SK-N-SH (cell line): ENCODE measurements at regions not wholly inside any gene's neighbourhood (a gene's known extent, or its start where the extent isn't known, plus 50 kb on each side); places are given as distances from the start of the nearest gene placed in this dataset.

ENCODE experiments used
- CTCF ChIA-PET: fragments of 300-600, 350-600 bp; formaldehyde crosslinking; extraction: SDS; loops from one replicate; lab custom pipeline; 2021; lab: Yijun Ruan, JAX
- POLR2A ChIA-PET: fragments of 350-600 bp; sonication (Branson Sonifier 250); formaldehyde crosslinking; extraction: SDS; loops from one replicate; lab custom pipeline; 2020; ENCODE audit warnings: antibody characterized with exemption, inconsistent platforms; lab: Yijun Ruan, JAX
- DNase-seq: peaks from one replicate; pipeline ENCODE4 v3.0.0; 2012
- H2AFZ ChIP-seq: fragments of 200-600 bp; sonication (generic); 2 replicates; pipeline ENCODE4 v1.8.1; 2016; ENCODE audit warnings: antibody characterized with exemption, mild to moderate bottlenecking, low read depth
- H3F3A ChIP-seq: fragments of 200-600 bp; sonication (generic); replicated peaks from 2 replicates; pipeline ENCODE3; 2016; ENCODE audit warnings: antibody characterized with exemption, mild to moderate bottlenecking; ENCODE audit not compliant: insufficient read depth
- H3K27ac ChIP-seq, 2 experiments: fragments of 200-500 bp in 1 of 2; fragments of 200-600 bp in 1 of 2; sonication (Bioruptor generic) in 1 of 2; sonication (generic), shearing (Covaris generic) in 1 of 2; 2 replicates each; pipeline versions ENCODE4 v1.5.1 to v1.6.1; 2014 to 2016; ENCODE audit warnings: low read depth in 2 of 2, inconsistent platforms in 1 of 2, low read length in 1 of 2, mild to moderate bottlenecking in 1 of 2, mixed read lengths in 1 of 2
- H3K27me3 ChIP-seq: fragments of 200-600 bp; sonication (generic), shearing (Covaris generic); 2 replicates; pipeline ENCODE4 v1.6.1; 2016; ENCODE audit warnings: mixed run types; ENCODE audit not compliant: insufficient read depth
- H3K36me3 ChIP-seq, 2 experiments: fragments of 200-500 bp in 1 of 2; fragments of 200-600 bp in 1 of 2; sonication (Bioruptor generic) in 1 of 2; sonication (generic) in 1 of 2; replicated peaks in 1 of 2; 2 replicates each; pipeline versions ENCODE3 to v1.5.1; 2014 to 2016; ENCODE audit warnings: low read length in 1 of 2, mild to moderate bottlenecking in 1 of 2; ENCODE audit not compliant: insufficient read depth in 2 of 2, control insufficient read depth in 1 of 2
- H3K4me1 ChIP-seq, 2 experiments: fragments of 200-500 bp in 1 of 2; fragments of 200-600 bp in 1 of 2; sonication (Bioruptor generic) in 1 of 2; sonication (generic), shearing (Covaris generic) in 1 of 2; 2 replicates each; pipeline versions ENCODE4 v1.5.1 to v1.6.1; 2014 to 2016; ENCODE audit warnings: low read depth in 1 of 2, low read length in 1 of 2, mixed run types in 1 of 2; ENCODE audit not compliant: insufficient read depth in 2 of 2, control insufficient read depth in 1 of 2
- H3K4me2 ChIP-seq: fragments of 200-600 bp; sonication (generic), shearing (Covaris generic); 2 replicates; pipeline ENCODE4 v1.6.1; 2017; ENCODE audit warnings: mixed run types
- H3K4me3 ChIP-seq, 2 experiments: fragments of 200-500 bp in 1 of 2; fragments of 200-600 bp in 1 of 2; sonication (Bioruptor generic) in 1 of 2; sonication (generic), shearing (Covaris generic) in 1 of 2; 2 replicates each; pipeline versions ENCODE4 v1.5.1 to v1.8.1; 2014 to 2016; ENCODE audit warnings: low read depth in 2 of 2, inconsistent platforms in 1 of 2, low read length in 1 of 2, mild to moderate bottlenecking in 1 of 2, mixed read lengths in 1 of 2, moderate library complexity in 1 of 2
- H3K79me2 ChIP-seq: fragments of 200-600 bp; sonication (generic); 2 replicates; pipeline ENCODE4 v1.8.1; 2017; ENCODE audit warnings: mild to moderate bottlenecking; ENCODE audit not compliant: insufficient read depth
- H3K9ac ChIP-seq: fragments of 200-600 bp; sonication (generic); 2 replicates; pipeline ENCODE4 v1.6.1; 2017; ENCODE audit warnings: mixed run types
- H3K9me2 ChIP-seq: fragments of 200-600 bp; sonication (generic); 2 replicates; pipeline ENCODE4 v1.6.1; 2017; ENCODE audit warnings: mixed run types
- H3K9me3 ChIP-seq: fragments of 200-600 bp; sonication (generic); 2 replicates; pipeline ENCODE4 v1.6.1; 2017; ENCODE audit warnings: mixed run types, mild to moderate bottlenecking, moderate library complexity
- H4K20me1 ChIP-seq: fragments of 200-600 bp; sonication (generic); 2 replicates; pipeline ENCODE4 v1.6.1; 2017; ENCODE audit warnings: mild to moderate bottlenecking, mixed run types; ENCODE audit not compliant: insufficient read depth
- CHD2 ChIP-seq: fragments of 150-350 bp; IDR thresholded peaks from 2 replicates; pipeline ENCODE4 v1.6.1; 2018; ENCODE audit warnings: low read length; ENCODE audit not compliant: partially characterized antibody
- EP300 ChIP-seq, 2 experiments: IDR thresholded peaks; 2 replicates each; pipeline versions ENCODE4 v1.4.0 to v1.6.1; 2012; ENCODE audit warnings: borderline replicate concordance in 1 of 2, low read depth in 1 of 2, low read length in 1 of 2
- EZH2phosphoT487 ChIP-seq: fragments of 200-600 bp; sonication (generic); IDR thresholded peaks from 2 replicates; pipeline ENCODE4 v1.6.1; 2017; ENCODE audit warnings: low read depth, mixed run types, mild to moderate bottlenecking, antibody characterized with exemption, moderate library complexity, borderline replicate concordance
- FOXJ3 ChIP-seq: sonication (generic); formaldehyde crosslinking; IDR thresholded peaks from 2 replicates; pipeline ENCODE4 v1.5.1; 2020; ENCODE audit warnings: mild to moderate bottlenecking, missing genetic modification reagents
- GATA2 ChIP-seq: sonication (generic); formaldehyde crosslinking; IDR thresholded peaks from 2 replicates; pipeline ENCODE4 v1.5.0; 2020; ENCODE audit warnings: mild to moderate bottlenecking, missing genetic modification reagents
- JUND ChIP-seq: IDR thresholded peaks from 2 replicates; pipeline ENCODE4 v1.4.0; 2012
- MXI1 ChIP-seq: IDR thresholded peaks from 2 replicates; pipeline ENCODE4 v1.6.1; 2012; ENCODE audit warnings: mild to moderate bottlenecking, low read depth, low read length, improper control_type of control experiment
- POLR2AphosphoS5 ChIP-seq: IDR thresholded peaks from 2 replicates; pipeline ENCODE4 v1.6.1; 2012; ENCODE audit warnings: low read depth, low read length
- RAD21 ChIP-seq: IDR thresholded peaks from 2 replicates; pipeline ENCODE4 v1.6.1; 2012; ENCODE audit warnings: mild to moderate bottlenecking, low read length
- RCOR1 ChIP-seq: fragments of 150-350 bp; IDR thresholded peaks from 2 replicates; pipeline ENCODE4 v1.6.1; 2017; ENCODE audit warnings: antibody characterized with exemption, low read length
- RFX5 ChIP-seq: IDR thresholded peaks from 2 replicates; pipeline ENCODE4 v1.6.1; 2012; ENCODE audit warnings: mild to moderate bottlenecking, improper control_type of control experiment, low read length
- RXRA ChIP-seq: IDR thresholded peaks from 2 replicates; pipeline ENCODE4 v1.4.0; 2012; ENCODE audit warnings: low read depth, mild to moderate bottlenecking, borderline replicate concordance
- SIN3A ChIP-seq: IDR thresholded peaks from 2 replicates; pipeline ENCODE4 v1.6.1; 2012; ENCODE audit warnings: low read depth, mild to moderate bottlenecking, low read length, moderate library complexity, borderline replicate concordance
- SMC3 ChIP-seq: IDR thresholded peaks from 2 replicates; pipeline ENCODE4 v1.6.1; 2012; ENCODE audit warnings: low read depth, low read length, improper control_type of control experiment
- TCF12 ChIP-seq: IDR thresholded peaks from 2 replicates; pipeline ENCODE4 v1.4.0; 2012
- TEAD4 ChIP-seq: IDR thresholded peaks from 2 replicates; pipeline ENCODE4 v1.4.0; 2012; ENCODE audit warnings: mild to moderate bottlenecking, borderline replicate concordance; ENCODE audit not compliant: insufficient read depth
- YY1 ChIP-seq: IDR thresholded peaks from 2 replicates; pipeline ENCODE4 v1.4.0; 2012; ENCODE audit warnings: low read depth, mild to moderate bottlenecking
- WGBS: methylation state at CpG from one replicate; pipeline ENCODE4 v1.1.6; 2017; ENCODE audit warnings: low lambda C conversion rate; 5-methylcytosine and 5-hydroxymethylcytosine counted together
- TF ChIP-seq, protein P1 (sequence below): fragments of 200-600 bp; sonication (generic); IDR thresholded peaks from 2 replicates; pipeline ENCODE4 v1.6.1; 2017; ENCODE audit warnings: antibody characterized with exemption, mild to moderate bottlenecking, moderate library complexity
- TF ChIP-seq, protein P2 (sequence below): IDR thresholded peaks from 2 replicates; pipeline ENCODE4 v1.4.0; 2012; ENCODE audit warnings: low read depth, borderline replicate concordance
- TF ChIP-seq, protein P3 (sequence below): IDR thresholded peaks from 2 replicates; pipeline ENCODE4 v1.4.0; 2012; ENCODE audit warnings: low read depth, borderline replicate concordance

DNA sequence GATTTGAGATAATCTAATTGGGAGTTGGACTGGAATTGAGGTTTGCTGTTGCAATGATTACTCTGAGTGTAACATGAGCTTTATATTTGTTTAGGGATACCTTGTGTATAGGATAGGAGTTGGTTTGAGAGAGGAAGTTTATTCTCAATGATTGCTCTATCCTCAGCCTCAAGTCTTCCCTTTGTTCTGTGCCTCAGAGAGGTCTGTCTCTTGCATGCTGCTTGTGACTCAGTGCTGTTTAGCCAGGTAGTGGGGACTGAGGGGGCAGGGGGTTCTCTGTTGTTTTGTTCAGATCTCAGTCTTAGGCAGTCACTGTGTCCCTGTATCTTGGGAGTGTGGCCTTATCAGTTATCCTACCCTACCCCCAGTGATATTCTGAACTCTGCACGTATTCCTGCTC is 192.1 kb downstream of the SPATA31D1 start:
- no peaks in the 10 kb centered on the region; the same call in 1 of the 2 replicates for H3K79me2 ChIP-seq
- H3K27ac ChIP-seq = no peak overlapping the region
- H2AFZ ChIP-seq = no peak overlapping the region
- H3K36me3 ChIP-seq = no peaks in the 10 kb centered on the region
- no peak overlapping the region for H3K4me3 ChIP-seq
- no peaks in the 10 kb centered on the region for H3K9me2 ChIP-seq
- WGBS = 47% methylated on average over 1 of the region's 1 CpG
- no peak for DNase-seq
- H3K9ac ChIP-seq = no peak overlapping the region
- H3K27me3 ChIP-seq = no peaks in the 10 kb centered on the region
- H3K4me1 ChIP-seq = no peaks in the 10 kb centered on the region; a peak in 1 of 4 replicates
- TF ChIP-seq, protein P1, sequence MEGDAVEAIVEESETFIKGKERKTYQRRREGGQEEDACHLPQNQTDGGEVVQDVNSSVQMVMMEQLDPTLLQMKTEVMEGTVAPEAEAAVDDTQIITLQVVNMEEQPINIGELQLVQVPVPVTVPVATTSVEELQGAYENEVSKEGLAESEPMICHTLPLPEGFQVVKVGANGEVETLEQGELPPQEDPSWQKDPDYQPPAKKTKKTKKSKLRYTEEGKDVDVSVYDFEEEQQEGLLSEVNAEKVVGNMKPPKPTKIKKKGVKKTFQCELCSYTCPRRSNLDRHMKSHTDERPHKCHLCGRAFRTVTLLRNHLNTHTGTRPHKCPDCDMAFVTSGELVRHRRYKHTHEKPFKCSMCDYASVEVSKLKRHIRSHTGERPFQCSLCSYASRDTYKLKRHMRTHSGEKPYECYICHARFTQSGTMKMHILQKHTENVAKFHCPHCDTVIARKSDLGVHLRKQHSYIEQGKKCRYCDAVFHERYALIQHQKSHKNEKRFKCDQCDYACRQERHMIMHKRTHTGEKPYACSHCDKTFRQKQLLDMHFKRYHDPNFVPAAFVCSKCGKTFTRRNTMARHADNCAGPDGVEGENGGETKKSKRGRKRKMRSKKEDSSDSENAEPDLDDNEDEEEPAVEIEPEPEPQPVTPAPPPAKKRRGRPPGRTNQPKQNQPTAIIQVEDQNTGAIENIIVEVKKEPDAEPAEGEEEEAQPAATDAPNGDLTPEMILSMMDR = no peak
- no peak for TF ChIP-seq TCF12
- no peak for TF ChIP-seq GATA2 (CRISPR knock-in tag)
- no peak for TF ChIP-seq CHD2
- TF ChIP-seq, protein P2, sequence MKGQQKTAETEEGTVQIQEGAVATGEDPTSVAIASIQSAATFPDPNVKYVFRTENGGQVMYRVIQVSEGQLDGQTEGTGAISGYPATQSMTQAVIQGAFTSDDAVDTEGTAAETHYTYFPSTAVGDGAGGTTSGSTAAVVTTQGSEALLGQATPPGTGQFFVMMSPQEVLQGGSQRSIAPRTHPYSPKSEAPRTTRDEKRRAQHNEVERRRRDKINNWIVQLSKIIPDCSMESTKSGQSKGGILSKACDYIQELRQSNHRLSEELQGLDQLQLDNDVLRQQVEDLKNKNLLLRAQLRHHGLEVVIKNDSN = no peak
- no peak for TF ChIP-seq EP300 (IDR thresholded peaks at IDR 0.05; ENCODE audit: borderline replicate concordance in 1 of 2, low read depth in 1 of 2, low read length in 1 of 2)
- no peak for TF ChIP-seq YY1
- TF ChIP-seq SIN3A = no peak
- no peaks in the 10 kb centered on the region for H4K20me1 ChIP-seq
- POLR2A ChIA-PET = no interaction called here
- no peaks in the 10 kb centered on the region; the same call in 1 of the 2 replicates for H3K9me3 ChIP-seq
- no peaks in the 10 kb centered on the region for H3F3A ChIP-seq
- H3K4me2 ChIP-seq = no peak overlapping the region
- CTCF ChIA-PET = no interaction called here

DNA sequence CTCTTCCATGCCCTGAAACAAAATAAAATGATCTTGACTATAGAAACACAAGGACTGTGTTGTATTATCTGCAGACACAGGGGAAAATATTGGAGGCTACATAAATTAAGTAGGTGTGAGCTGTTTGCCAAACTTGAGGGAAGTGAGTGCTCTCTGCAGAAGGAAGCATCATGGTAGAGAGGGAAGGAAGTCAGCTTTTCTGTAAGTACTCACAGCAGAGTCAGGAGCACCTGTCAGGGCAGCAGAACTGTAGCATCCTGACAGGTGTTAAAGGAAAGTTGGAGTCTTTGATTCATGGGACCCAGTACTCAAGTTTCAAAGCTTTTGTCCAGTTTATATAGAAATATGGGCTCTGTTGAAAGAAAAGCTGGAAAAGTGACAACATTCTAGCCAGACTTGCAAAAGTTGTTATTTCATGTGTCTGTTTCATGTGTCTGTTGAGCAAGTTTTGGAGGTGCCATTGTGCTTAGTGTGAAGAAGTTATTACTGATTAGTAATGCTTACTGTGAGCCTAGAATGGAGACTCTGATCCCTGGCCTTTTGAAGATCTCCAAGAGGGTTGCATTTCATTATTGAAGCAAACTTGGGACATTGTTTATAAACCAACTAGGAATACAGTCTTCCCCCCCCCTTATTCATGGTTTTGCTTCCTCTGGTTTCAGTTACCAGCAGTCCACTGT is 194.7 kb downstream of the SPATA31D1 start:
- H3K4me3 ChIP-seq = no peak overlapping the region
- ChIA-PET POLR2A (no interaction called here), CTCF (no interaction called here)
- DNase-seq = no peak
- no peaks in the 10 kb centered on the region; a peak in 1 of 4 replicates for H3K4me1 ChIP-seq
- H3K9me2 ChIP-seq = no peaks in the 10 kb centered on the region
- H3K36me3 ChIP-seq = no peaks in the 10 kb centered on the region
- no peak overlapping the region for H3K27ac ChIP-seq
- no peaks in the 10 kb centered on the region for H3K79me2 ChIP-seq
- H4K20me1 ChIP-seq = no peaks in the 10 kb centered on the region
- H3K27me3 ChIP-seq = no peaks in the 10 kb centered on the region
- TF ChIP-seq EZH2phosphoT487 = no peak
- TF ChIP-seq TEAD4 = no peak
- TF ChIP-seq, protein P3, sequence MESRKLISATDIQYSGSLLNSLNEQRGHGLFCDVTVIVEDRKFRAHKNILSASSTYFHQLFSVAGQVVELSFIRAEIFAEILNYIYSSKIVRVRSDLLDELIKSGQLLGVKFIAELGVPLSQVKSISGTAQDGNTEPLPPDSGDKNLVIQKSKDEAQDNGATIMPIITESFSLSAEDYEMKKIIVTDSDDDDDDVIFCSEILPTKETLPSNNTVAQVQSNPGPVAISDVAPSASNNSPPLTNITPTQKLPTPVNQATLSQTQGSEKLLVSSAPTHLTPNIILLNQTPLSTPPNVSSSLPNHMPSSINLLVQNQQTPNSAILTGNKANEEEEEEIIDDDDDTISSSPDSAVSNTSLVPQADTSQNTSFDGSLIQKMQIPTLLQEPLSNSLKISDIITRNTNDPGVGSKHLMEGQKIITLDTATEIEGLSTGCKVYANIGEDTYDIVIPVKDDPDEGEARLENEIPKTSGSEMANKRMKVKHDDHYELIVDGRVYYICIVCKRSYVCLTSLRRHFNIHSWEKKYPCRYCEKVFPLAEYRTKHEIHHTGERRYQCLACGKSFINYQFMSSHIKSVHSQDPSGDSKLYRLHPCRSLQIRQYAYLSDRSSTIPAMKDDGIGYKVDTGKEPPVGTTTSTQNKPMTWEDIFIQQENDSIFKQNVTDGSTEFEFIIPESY = no peak
- TF ChIP-seq RAD21 = no peak
- TF ChIP-seq EP300 (IDR thresholded peaks at IDR 0.05; ENCODE audit: borderline replicate concordance in 1 of 2, low read depth in 1 of 2, low read length in 1 of 2) = no peak
- no peak for TF ChIP-seq POLR2AphosphoS5
- TF ChIP-seq RFX5 = no peak
- TF ChIP-seq FOXJ3 (CRISPR knock-in tag) = no peak
- no peak for TF ChIP-seq MXI1
- TF ChIP-seq SIN3A = no peak
- TF ChIP-seq SMC3 = no peak
- no peak for TF ChIP-seq RCOR1
- no peak for TF ChIP-seq RXRA
- TF ChIP-seq YY1 = no peak
- TF ChIP-seq JUND = no peak
- no peak overlapping the region for H3K9ac ChIP-seq
- no peak overlapping the region for H2AFZ ChIP-seq
- H3K9me3 ChIP-seq = no peaks in the 10 kb centered on the region; the same call in 1 of the 2 replicates
- no peaks in the 10 kb centered on the region for H3F3A ChIP-seq
- H3K4me2 ChIP-seq = no peak overlapping the region
